ENCODE measurements at regions not wholly inside any gene's neighbourhood (a gene's known extent, or its start where the extent isn't known, plus 50 kb on each side); places are given as distances from the start of the nearest gene placed in this dataset.

GRCh38 chr20:2237059-2237458 is 58.7 kb upstream of the TGM3 start:
- no peaks in the 10 kb centered on the region for H3K4me1 ChIP-seq (ENCODE audit: insufficient read depth, low read length)
- H4K20me1 ChIP-seq (ENCODE audit: low read length) = no peaks in the 10 kb centered on the region
- ChIA-PET CTCF (interaction anchor here (0.6 kb wide), 1 partner anchor 38 kb away, joined by 5 read pairs; no protein-coding TSS in a partner anchor), POLR2A (ENCODE audit: unreplicated experiment) (interaction anchor here (0.6 kb wide), 1 partner anchor 164 kb away, joined by 5 read pairs; no protein-coding TSS in a partner anchor)
- no peak overlapping the region for H3K27ac ChIP-seq (ENCODE audit: low read length)
- 0 out of 2 replicates have a peak overlapping the region, but pooled peaks have one; percentile 10 for H3K4me2 ChIP-seq (ENCODE audit: low read length)
- ATAC-seq (peak; percentile 43), DNase-seq (peak; percentile 69)
- H3K9me2 ChIP-seq (replicated peaks; ENCODE audit: low read length) = no peaks in the 10 kb centered on the region
- no peaks in the 10 kb centered on the region for H3K36me3 ChIP-seq (ENCODE audit: low read depth, low read length)
- intact Hi-C loops (cut with micrococcal nuclease) = no loop called here
- H3K27me3 ChIP-seq (ENCODE audit: low read length) = peaks cover 25% of the 10 kb centered on the region
- TF ChIP-seq EZH2phosphoT487 (IDR thresholded peaks at IDR 0.05; ENCODE audit: borderline replicate concordance, low read length) = no peak
- peak; percentile 35 for TF ChIP-seq CTCF (conservative IDR thresholded peaks at IDR 0.05; ENCODE audit: low read depth, low read length)
- TF ChIP-seq EZH2 (IDR thresholded peaks at IDR 0.05; ENCODE audit: low read length, unreplicated experiment) = no peak
- no peaks in the 10 kb centered on the region for H3K9me3 ChIP-seq (ENCODE audit: low read length)
- no peak overlapping the region for H3K9ac ChIP-seq (ENCODE audit: low read length)
- H3K4me3 ChIP-seq (ENCODE audit: low read length) = no peak overlapping the region
- BruUV-seq (replicated peaks) = no TSS peak
- no peaks in the 10 kb centered on the region for H3F3A ChIP-seq (ENCODE audit: low read length, unreplicated experiment)
- H3K79me2 ChIP-seq (ENCODE audit: low read length) = no peaks in the 10 kb centered on the region
- H2AFZ ChIP-seq (ENCODE audit: low read length) = no peak overlapping the region

- H3K4me3 ChIP-seq (ENCODE audit: low read length) = no peak overlapping the region
- no peaks in the 10 kb centered on the region for H3K9me2 ChIP-seq (replicated peaks; ENCODE audit: low read length)
- no peaks in the 10 kb centered on the region for H3K36me3 ChIP-seq (ENCODE audit: low read depth, low read length)
- H4K20me1 ChIP-seq (ENCODE audit: low read length) = no peaks in the 10 kb centered on the region
- TF ChIP-seq CTCF (conservative IDR thresholded peaks at IDR 0.05; ENCODE audit: low read depth, low read length) (no peak), EZH2phosphoT487 (IDR thresholded peaks at IDR 0.05; ENCODE audit: borderline replicate concordance, low read length) (no peak), EZH2 (IDR thresholded peaks at IDR 0.05; ENCODE audit: low read length, unreplicated experiment) (no peak)
- no peaks in the 10 kb centered on the region for H3F3A ChIP-seq (ENCODE audit: low read length, unreplicated experiment)
- H3K9me3 ChIP-seq (ENCODE audit: low read length) = no peaks in the 10 kb centered on the region
- no peak overlapping the region for H3K4me2 ChIP-seq (ENCODE audit: low read length)
- no peaks in the 10 kb centered on the region for H3K4me1 ChIP-seq (ENCODE audit: insufficient read depth, low read length)
- intact Hi-C loops (cut with micrococcal nuclease) = no loop called here
- no TSS peak for BruUV-seq (replicated peaks)
- no peak for ATAC-seq
- no peak overlapping the region for H3K27ac ChIP-seq (ENCODE audit: low read length)
- H3K27me3 ChIP-seq (ENCODE audit: low read length) = peaks cover 35% of the 10 kb centered on the region
- no peaks in the 10 kb centered on the region for H3K79me2 ChIP-seq (ENCODE audit: low read length)
- H2AFZ ChIP-seq (ENCODE audit: low read length) = no peak overlapping the region
- DNase-seq = no peak
- no peak overlapping the region for H3K9ac ChIP-seq (ENCODE audit: low read length)
- CTCF ChIA-PET = no interaction called here
- POLR2A ChIA-PET (ENCODE audit: unreplicated experiment) = no interaction called here
Measured at GRCh38 chr20:2238601-2239000, 57.2 kb upstream of the TGM3 start.

- H3K36me3 ChIP-seq (ENCODE audit: low read depth, low read length) = no peaks in the 10 kb centered on the region
Measured at GRCh38 chr20:2240835-2241234, 55.0 kb upstream of the TGM3 start.

More at GRCh38 chr20:2240835-2241234, 55.0 kb upstream of the TGM3 start:
- Histone ChIP-seq H3K27me3 (ENCODE audit: low read length) (peaks cover 49% of the 10 kb centered on the region), H3K9me3 (ENCODE audit: low read length) (no peaks in the 10 kb centered on the region), H3K79me2 (ENCODE audit: low read length) (no peaks in the 10 kb centered on the region), H3K4me3 (ENCODE audit: low read length) (no peak overlapping the region), H3K27ac (ENCODE audit: low read length) (no peak overlapping the region), H3K9me2 (replicated peaks; ENCODE audit: low read length) (no peaks in the 10 kb centered on the region), H4K20me1 (ENCODE audit: low read length) (no peaks in the 10 kb centered on the region), H3K4me2 (ENCODE audit: low read length) (no peak overlapping the region), H3F3A (ENCODE audit: low read length, unreplicated experiment) (no peaks in the 10 kb centered on the region), H3K4me1 (ENCODE audit: insufficient read depth, low read length) (no peaks in the 10 kb centered on the region), H2AFZ (ENCODE audit: low read length) (no peak overlapping the region), H3K9ac (ENCODE audit: low read length) (no peak overlapping the region)
- no TSS peak for BruUV-seq (replicated peaks)
- ATAC-seq (no peak), DNase-seq (no peak)
- CTCF ChIA-PET = no interaction called here
- POLR2A ChIA-PET (ENCODE audit: unreplicated experiment) = no interaction called here
- intact Hi-C loops (cut with micrococcal nuclease) = no loop called here
- no peak for TF ChIP-seq CTCF (conservative IDR thresholded peaks at IDR 0.05; ENCODE audit: low read depth, low read length)
- no peak for TF ChIP-seq EZH2 (IDR thresholded peaks at IDR 0.05; ENCODE audit: low read length, unreplicated experiment)
- no peak for TF ChIP-seq EZH2phosphoT487 (IDR thresholded peaks at IDR 0.05; ENCODE audit: borderline replicate concordance, low read length)
